Nephron (organoid): ENCODE measurements at regions not wholly inside any gene's neighbourhood (a gene's known extent, or its start where the extent isn't known, plus 50 kb on each side); places are given as distances from the start of the nearest gene placed in this dataset.
"Not testable (repeated sequence)": the region's sequence is repeated elsewhere in the genome, so short reads cannot be mapped to it uniquely, and the experiment has no call there.

Source experiments
- H3K27ac Mint-ChIP-seq, 3 experiments: 2 replicates each; pipeline ENCODE4 v1.8.0; 2020; ENCODE audit warnings: mixed read lengths in 3 of 3, mild to moderate bottlenecking in 2 of 3, moderate library complexity in 1 of 3
- H3K27me3 Mint-ChIP-seq: 2 replicates; pipeline ENCODE4 v1.8.0; 2021; ENCODE audit warnings: low read depth, mild to moderate bottlenecking, moderate library complexity, mixed read lengths
- H3K36me3 Mint-ChIP-seq: 2 replicates; pipeline ENCODE4 v1.8.0; 2020; ENCODE audit warnings: low read depth, mixed read lengths
- H3K4me1 Mint-ChIP-seq: 2 replicates; pipeline ENCODE4 v1.8.0; 2020; ENCODE audit warnings: mixed read lengths
- H3K4me3 Mint-ChIP-seq, 3 experiments: 2 replicates each; pipeline ENCODE4 v1.8.0; 2020; ENCODE audit warnings: mild to moderate bottlenecking in 3 of 3, mixed read lengths in 3 of 3, moderate library complexity in 2 of 3
- H3K9me3 Mint-ChIP-seq: 2 replicates; pipeline ENCODE4 v1.8.0; 2020; ENCODE audit warnings: mixed read lengths
- TF ChIP-seq, protein P1 (sequence below), 3 experiments: fragments of 200-600 bp; sonication (generic); IDR thresholded peaks; one replicate each; pipeline ENCODE4 v1.5.0; 2021; ENCODE audit warnings: antibody characterized with exemption in 3 of 3; ENCODE audit not compliant: unreplicated experiment in 3 of 3

GRCh38 chr1:96596226-96596922 lies 125.2 kb upstream of the PTBP2 start:
- no peak overlapping the region for H3K27ac Mint-ChIP-seq
- peaks cover 3% of the 10 kb centered on the region for H3K9me3 Mint-ChIP-seq
- H3K4me3 Mint-ChIP-seq: no peak overlapping the region
- peaks cover 10% of the 10 kb centered on the region for H3K4me1 Mint-ChIP-seq
- no peaks in the 10 kb centered on the region for H3K36me3 Mint-ChIP-seq
- H3K27me3 Mint-ChIP-seq: no peaks in the 10 kb centered on the region
- TF ChIP-seq, protein P1, sequence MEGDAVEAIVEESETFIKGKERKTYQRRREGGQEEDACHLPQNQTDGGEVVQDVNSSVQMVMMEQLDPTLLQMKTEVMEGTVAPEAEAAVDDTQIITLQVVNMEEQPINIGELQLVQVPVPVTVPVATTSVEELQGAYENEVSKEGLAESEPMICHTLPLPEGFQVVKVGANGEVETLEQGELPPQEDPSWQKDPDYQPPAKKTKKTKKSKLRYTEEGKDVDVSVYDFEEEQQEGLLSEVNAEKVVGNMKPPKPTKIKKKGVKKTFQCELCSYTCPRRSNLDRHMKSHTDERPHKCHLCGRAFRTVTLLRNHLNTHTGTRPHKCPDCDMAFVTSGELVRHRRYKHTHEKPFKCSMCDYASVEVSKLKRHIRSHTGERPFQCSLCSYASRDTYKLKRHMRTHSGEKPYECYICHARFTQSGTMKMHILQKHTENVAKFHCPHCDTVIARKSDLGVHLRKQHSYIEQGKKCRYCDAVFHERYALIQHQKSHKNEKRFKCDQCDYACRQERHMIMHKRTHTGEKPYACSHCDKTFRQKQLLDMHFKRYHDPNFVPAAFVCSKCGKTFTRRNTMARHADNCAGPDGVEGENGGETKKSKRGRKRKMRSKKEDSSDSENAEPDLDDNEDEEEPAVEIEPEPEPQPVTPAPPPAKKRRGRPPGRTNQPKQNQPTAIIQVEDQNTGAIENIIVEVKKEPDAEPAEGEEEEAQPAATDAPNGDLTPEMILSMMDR (IDR thresholded peaks at IDR 0.05; ENCODE audit: unreplicated experiment in 3 of 3): peak in 2 of 3 experiments; percentile 22 to 32

DNA sequence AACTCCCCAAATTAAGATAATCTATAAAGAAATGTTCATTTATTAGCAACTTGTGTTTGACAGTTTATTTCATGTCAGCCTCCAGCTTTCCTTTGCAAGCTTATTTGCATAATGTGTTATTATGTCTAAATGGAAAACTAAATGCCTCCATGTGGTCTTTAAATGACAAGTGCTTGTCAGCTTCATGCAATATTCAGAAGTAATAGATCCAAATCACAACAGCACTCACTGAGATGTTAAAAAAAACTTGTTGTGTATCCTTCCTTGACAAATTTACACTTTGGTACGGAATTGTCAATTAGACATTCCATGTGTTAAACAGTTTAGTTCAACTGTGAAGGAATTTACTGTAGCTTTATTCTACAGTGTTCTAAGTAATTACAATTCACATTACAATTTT lies 124.4 kb upstream of the PTBP2 start:
- Mint-ChIP-seq H3K4me3 (no peak overlapping the region), H3K27ac (no peak overlapping the region), H3K4me1 (peaks cover 10% of the 10 kb centered on the region), H3K27me3 (no peaks in the 10 kb centered on the region), H3K36me3 (no peaks in the 10 kb centered on the region), H3K9me3 (peaks cover 3% of the 10 kb centered on the region)
- TF ChIP-seq, protein P1 (IDR thresholded peaks at IDR 0.05; ENCODE audit: unreplicated experiment in 3 of 3): no peak

- Mint-ChIP-seq H3K9me3 (peaks cover 3% of the 10 kb centered on the region), H3K36me3 (no peaks in the 10 kb centered on the region), H3K27ac (peak overlapping the region in 2 of 3 experiments; percentile 21 to 40), H3K27me3 (no peaks in the 10 kb centered on the region), H3K4me1 (peaks cover 10% of the 10 kb centered on the region), H3K4me3 (no peak overlapping the region)
- TF ChIP-seq, protein P1 (IDR thresholded peaks at IDR 0.05; ENCODE audit: unreplicated experiment in 3 of 3): no peak
These were observed 123.0 kb upstream of the PTBP2 start for GRCh38 chr1:96598416-96599168.

- H3K27me3 Mint-ChIP-seq, H3K4me1 Mint-ChIP-seq, H3K36me3 Mint-ChIP-seq, H3K9me3 Mint-ChIP-seq, H3K4me3 Mint-ChIP-seq, H3K27ac Mint-ChIP-seq: not testable (repeated sequence)
These were observed 117.0 kb upstream of the PTBP2 start for GRCh38 chr1:96604620-96605019.

DNA sequence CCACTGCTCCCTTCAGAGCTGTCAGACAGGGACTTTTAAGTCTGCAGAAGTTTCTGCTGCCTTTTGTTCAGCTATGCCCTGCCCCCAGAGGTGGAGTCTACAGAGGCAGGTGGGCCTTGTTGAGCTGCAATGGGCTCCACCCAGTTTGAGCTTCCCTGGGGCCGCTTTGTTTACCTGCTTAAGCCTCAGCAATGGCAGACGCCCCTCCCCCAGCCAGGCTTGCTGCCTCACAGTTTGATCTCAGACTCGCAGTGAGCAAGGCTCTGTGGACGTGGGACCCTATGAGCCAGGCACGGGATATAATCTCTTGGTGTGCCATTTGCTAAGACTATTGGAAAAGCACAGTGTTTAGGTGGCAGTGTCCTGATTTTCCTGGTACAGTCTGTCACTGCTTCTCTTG lies 104.2 kb upstream of the PTBP2 start:
- H3K4me3 Mint-ChIP-seq, H3K27me3 Mint-ChIP-seq, H3K36me3 Mint-ChIP-seq, H3K27ac Mint-ChIP-seq, H3K4me1 Mint-ChIP-seq: not testable (repeated sequence)
- peaks cover 16% of the 10 kb centered on the region for H3K9me3 Mint-ChIP-seq

GRCh38 chr1:96632045-96632664 lies 89.4 kb upstream of the PTBP2 start:
- Mint-ChIP-seq H3K27ac (no peak overlapping the region), H3K4me1 (no peaks in the 10 kb centered on the region), H3K36me3 (no peaks in the 10 kb centered on the region), H3K27me3 (no peaks in the 10 kb centered on the region), H3K9me3 (no peaks in the 10 kb centered on the region), H3K4me3 (no peak overlapping the region)
- TF ChIP-seq, protein P1 (IDR thresholded peaks at IDR 0.05; ENCODE audit: unreplicated experiment in 3 of 3): no peak
